Activated CD4-positive, alpha-beta T cell treated with anti-CD3 and anti-CD28 coated beads, Interleukin-2, amount 50 U/mL, for 48 hours (primary cell): ENCODE measurements at regions not wholly inside any gene's neighbourhood (a gene's known extent, or its start where the extent isn't known, plus 50 kb on each side); places are given as distances from the start of the nearest gene placed in this dataset.

Source experiments
- DNase-seq, 2 experiments: peaks; one replicate each; pipeline ENCODE4 v3.0.0-alpha.2; 2020

DNA sequence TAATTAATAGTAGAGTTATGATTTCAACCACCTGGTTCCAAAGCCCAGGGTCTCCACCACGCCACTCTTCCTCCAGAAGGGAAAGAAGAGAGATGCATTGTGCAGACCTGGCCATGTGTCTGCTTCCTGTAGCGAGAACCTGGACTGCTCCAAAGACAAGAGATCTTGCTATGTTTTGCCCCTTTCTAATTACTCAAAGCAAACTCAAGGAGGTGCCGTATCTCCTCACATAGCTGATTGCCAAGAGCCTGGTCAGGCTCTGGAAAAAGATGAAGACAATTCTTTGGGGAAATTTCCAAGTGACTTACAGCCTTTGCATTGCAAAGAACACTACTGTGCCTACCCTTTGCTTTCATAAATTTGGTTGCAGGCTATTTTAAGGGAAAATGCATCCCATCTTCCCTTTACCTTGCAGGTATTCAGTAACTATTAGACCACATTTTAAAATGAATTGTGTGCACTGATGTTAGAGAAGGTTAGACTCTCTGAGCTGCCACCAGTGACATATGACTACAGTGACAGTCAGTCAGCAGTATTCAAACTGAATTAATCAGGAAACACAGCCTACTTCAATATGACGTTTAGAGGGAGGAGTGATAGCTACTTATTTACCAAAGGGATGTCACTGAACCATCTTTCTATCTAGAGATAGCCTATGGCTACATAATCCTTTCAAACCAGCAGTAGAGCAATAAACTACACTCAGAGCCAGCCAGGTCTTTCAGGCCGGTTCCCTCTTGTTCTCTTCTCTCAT, 842.1 kb upstream of the FANCL start:
- DNase-seq: no peak

DNA sequence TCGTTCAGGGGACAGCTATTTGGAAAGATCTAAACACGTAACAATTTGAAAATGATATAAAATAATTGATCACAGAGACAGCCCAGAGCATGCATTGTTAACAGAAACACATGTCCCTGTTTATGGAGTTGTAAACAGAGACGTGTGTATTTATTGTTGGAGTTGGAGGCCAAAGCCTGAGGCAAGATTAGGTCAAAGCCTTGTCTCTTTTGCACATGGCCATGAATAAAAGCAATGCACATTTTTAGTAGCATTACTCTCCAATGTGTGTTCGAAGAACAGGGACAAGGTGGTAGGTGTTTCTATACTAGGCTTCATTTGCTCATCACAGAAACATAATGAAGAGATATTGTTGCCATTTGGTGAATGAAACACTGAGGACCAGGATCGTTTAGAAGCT, 841.5 kb upstream of the FANCL start:
- no peak for DNase-seq

DNA sequence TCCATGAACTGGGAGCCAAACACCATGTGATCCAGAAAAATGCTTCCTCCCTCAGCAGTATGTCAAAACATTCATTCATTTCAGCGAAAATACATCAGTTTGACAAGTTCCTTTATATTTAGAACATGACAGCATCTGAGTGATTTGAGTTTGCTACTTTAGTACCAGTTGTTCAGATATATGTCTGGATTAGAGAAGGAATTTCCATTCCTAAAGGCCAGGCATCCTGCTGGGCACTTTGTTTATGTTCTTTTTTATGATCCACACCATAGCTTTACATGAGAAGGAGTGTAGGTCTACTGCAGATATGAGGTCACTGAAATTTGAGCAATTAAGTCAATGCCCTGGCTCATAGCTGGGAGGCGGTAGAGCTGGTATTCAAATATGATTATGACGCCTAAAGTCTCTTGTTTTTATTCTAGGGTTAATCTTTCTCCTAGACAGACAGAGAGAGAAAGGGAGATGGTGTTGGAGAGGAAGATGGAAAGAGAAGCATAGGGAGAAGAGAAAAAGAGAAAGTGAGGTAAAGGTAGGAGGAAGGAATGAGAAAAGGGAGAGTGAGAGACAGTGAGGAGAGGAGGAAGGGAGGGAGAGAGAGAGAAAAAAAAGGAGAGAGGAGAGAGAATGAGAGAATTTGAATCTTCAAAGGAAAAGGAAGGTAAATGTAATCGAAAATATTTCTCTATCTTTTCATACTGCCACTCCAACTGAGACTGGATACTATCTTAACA, 839.5 kb upstream of the FANCL start:
- DNase-seq: no peak

- DNase-seq: no peak
Observed at GRCh38 chr2:59077981-59078531, 836.9 kb upstream of the FANCL start.

DNA sequence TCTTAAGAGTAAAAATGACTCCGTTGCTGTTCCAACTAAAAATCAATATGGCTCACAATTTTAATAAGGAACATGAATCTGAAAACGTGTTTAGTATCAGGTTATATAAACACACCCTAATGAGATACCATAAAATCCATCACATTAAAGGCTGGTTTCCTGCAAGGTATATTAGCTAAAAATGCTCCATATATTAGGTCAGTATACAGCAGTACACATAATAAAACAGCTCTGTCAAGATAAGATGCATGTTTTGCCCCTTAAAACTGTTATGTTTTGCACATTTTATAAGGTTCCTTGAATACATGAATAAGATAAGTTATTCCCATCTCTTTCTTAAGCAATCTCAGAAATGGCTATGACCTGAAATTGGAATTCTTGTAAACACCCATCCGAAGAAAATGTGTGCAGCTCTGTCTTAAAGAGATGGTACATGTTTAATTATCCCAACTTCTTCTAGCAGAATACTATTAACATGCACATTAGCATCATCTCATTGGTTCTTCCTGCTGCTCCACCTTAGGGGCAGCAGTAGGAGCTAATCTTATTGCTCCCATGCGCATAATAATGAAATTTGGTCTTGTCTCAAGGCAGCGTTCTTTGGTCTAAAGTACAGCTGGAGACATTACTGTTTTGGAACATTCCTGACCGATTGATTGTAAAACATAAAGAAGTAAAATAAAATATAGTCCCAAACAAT, 836.1 kb upstream of the FANCL start:
- DNase-seq: no peak

GRCh38 chr2:59076079-59076619, 835.0 kb upstream of the FANCL start:
- DNase-seq: no peak

- DNase-seq: no peak
Observed at GRCh38 chr2:59074071-59074470, 832.9 kb upstream of the FANCL start.

DNA sequence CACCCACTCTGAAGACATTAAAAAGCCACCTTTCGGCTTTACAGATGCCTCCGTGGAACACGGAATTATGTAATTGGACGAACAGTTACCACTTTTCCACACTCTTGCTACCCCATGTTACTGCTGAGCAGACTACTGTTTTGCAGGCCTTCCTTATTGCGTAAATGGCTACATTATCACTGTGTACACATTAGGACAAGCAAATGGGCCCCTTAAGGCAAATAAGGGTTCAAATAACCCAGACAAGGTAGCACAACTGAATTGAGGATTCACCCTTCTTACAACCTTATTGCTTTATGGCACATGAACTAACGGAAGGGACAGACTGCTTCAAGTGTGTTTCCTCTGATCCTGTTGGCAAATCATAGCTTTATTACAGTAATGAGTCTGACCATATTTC, 832.2 kb upstream of the FANCL start:
- no peak for DNase-seq

GRCh38 chr2:59068255-59068654, 827.1 kb upstream of the FANCL start:
- no peak for DNase-seq

- no peak for DNase-seq
Observed at GRCh38 chr2:59066787-59067399, 825.8 kb upstream of the FANCL start.

DNA sequence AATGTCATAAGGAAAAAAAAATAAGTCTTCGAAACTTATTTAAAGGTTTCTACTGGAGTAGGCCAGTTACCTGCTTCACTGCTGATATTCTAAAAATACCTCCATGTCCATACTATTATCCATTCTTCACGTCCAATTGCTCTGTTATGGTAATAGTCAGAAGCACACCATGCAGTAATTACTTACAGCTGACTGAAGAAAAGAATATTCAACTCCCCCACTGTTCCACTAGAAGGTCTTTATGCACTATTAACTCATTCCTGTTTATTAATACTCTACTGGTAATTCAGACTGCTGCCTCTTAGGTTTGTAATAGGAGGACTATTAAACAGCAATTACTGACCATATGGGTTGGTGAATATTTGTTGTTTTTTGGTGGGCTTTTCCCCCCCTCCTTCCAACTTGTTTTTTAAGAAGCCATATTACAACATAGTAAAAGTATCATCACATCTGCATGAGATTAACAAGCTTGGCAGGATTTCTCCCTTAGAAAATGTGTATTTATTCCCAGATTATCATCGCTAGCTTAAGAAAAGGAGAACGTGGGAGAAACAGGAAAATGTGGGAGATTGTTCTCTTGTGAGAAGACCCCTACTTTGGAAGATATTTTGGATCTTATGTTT, 806.4 kb upstream of the FANCL start:
- no peak for DNase-seq

GRCh38 chr2:59046401-59047372, 805.6 kb upstream of the FANCL start:
- no peak for DNase-seq

- no peak for DNase-seq
Observed at GRCh38 chr2:59044736-59045135, 803.6 kb upstream of the FANCL start.

DNA sequence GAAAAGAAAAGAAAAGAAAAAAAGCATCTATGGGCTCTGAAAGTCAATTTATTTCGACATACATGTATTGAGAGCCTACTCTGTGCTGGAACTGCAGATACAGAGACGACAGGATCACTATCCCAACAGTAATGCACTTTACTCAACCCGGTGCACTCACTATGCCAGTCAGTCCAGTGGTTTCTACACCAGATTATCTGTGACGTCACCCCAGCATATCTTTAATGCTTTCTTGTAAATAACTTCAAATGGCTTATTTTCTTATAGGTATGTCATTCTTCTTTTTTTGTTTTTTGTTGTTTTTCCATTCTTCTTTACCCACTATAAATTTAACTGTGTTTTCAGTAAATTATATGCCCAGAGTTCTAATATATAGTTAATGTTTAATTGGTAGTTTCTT, 800.0 kb upstream of the FANCL start:
- no peak for DNase-seq

DNA sequence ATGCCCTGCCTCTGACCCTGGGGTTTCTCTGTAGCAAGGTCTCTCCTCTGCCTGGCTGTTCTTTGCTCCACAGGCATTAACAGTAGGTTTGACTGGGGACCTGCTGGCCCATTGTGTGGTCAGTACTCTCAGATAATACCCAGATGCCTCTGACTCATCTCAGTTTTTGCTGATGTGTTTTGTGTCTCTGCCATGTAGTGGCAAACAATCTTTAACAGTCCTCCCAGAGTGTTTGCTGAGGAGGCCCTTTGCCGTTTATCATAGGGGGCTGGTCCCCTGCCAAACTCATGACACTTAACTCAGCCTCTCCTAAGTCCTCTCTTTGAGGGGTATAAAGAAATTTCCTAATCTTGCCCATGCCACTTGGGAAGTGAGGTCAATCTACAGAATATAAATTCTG, 793.7 kb upstream of the FANCL start:
- no peak for DNase-seq

- DNase-seq: no peak
Observed at GRCh38 chr2:59034106-59034505, 793.0 kb upstream of the FANCL start.

DNA sequence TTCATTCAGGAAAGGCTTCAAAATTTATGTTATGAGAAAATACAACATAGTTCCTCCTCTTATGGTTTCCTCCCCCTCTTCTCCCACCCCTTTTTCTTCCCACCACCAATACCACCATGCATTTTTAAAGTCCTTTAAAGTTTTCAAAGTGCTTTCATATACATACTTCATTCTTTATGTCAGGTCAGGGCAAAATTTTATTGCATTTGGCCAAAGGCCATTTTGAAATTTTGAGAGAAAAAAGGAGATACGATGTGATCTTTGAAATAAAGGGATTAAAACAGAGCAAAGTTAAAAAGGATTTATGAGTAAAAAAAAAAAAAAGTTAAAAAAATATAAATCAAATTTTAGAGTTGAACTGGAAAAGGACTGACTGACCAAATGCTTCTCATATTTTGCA, 792.5 kb upstream of the FANCL start:
- DNase-seq: no peak

GRCh38 chr2:59032499-59032898, 791.4 kb upstream of the FANCL start:
- no peak for DNase-seq

DNA sequence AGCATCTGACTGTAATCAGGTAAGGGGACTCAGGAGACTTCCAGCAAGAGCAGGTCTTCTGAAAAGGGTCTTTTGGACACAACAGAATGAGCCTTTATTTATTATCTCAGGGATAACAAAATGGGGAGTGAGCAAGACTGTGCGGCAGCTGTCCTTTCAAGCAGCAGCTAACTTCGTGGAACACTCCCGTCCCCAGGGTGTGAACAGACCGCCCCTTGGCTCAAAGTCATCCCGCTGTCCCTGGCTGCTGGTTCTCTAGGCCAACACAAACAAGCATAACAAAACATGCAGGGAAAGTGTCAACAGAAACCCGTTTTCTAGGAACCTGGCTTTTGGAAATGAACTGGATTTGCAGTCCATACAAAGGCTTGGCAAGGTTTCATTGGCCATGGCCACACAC, 787.9 kb upstream of the FANCL start:
- no peak for DNase-seq

- DNase-seq: no peak
Observed at GRCh38 chr2:59027320-59027719, 786.2 kb upstream of the FANCL start.

- peak; percentile 6 to 17 for DNase-seq
Observed at GRCh38 chr2:59025157-59025757, 784.1 kb upstream of the FANCL start.
